CD4-positive, alpha-beta memory T cell (primary cell): ENCODE measurements at regions not wholly inside any gene's neighbourhood (a gene's known extent, or its start where the extent isn't known, plus 50 kb on each side); places are given as distances from the start of the nearest gene placed in this dataset.

ENCODE experiments used
- CTCF ChIA-PET: fragments of 350-600 bp; sonication (Branson Sonifier 250); formaldehyde crosslinking; loops from one replicate; lab custom pipeline; 2021; ENCODE audit warnings: inconsistent platforms; ENCODE audit not compliant: partially characterized antibody; lab: Charles Lee
- POLR2A ChIA-PET: fragments of 350-600 bp; sonication (Branson Sonifier 250); formaldehyde crosslinking; loops from one replicate; lab custom pipeline; 2021; ENCODE audit not compliant: partially characterized antibody; lab: Charles Lee
- DNase-seq, 5 donors: peaks; one replicate each; pipeline versions ENCODE4 v3.0.0 to v3.0.0-alpha.2; 2020 to 2022; ENCODE audit warnings: mixed read lengths in 1 of 5
- H3K27ac ChIP-seq: one replicate; pipeline ENCODE4 v1.7.0; 2013; ENCODE audit warnings: low read depth, low read length
- H3K27me3 ChIP-seq: 2 replicates; pipeline ENCODE4 v1.7.0; 2013; ENCODE audit warnings: mild to moderate bottlenecking, low read length, moderate library complexity; ENCODE audit not compliant: insufficient read depth
- H3K36me3 ChIP-seq: 2 replicates; pipeline ENCODE4 v1.7.0; 2013; ENCODE audit warnings: mild to moderate bottlenecking, low read length, moderate library complexity; ENCODE audit not compliant: insufficient read depth
- H3K4me1 ChIP-seq: 2 replicates; pipeline ENCODE4 v1.7.0; 2013; ENCODE audit warnings: mild to moderate bottlenecking, low read length, moderate library complexity; ENCODE audit not compliant: insufficient read depth
- H3K4me3 ChIP-seq, 2 donors: one replicate each; pipeline ENCODE4 v1.7.0; 2013; ENCODE audit warnings: low read length in 2 of 2, mild to moderate bottlenecking in 1 of 2
- H3K9me3 ChIP-seq, 2 donors: one replicate each; pipeline ENCODE4 v1.7.0; 2013; ENCODE audit warnings: low read length in 2 of 2, control low read depth in 1 of 2; ENCODE audit not compliant: control insufficient read depth in 1 of 2
- H3K27ac Mint-ChIP-seq, 7 donors: one replicate each; pipeline ENCODE4 v1.8.0; 2020 to 2021; ENCODE audit warnings: mixed read lengths in 7 of 7, mild to moderate bottlenecking in 6 of 7, inconsistent platforms in 3 of 7, moderate library complexity in 3 of 7
- H3K27me3 Mint-ChIP-seq, 2 donors: one replicate each; pipeline ENCODE4 v1.8.0; 2020 to 2021; ENCODE audit warnings: mixed read lengths in 2 of 2
- H3K36me3 Mint-ChIP-seq, 2 donors: one replicate each; pipeline ENCODE4 v1.8.0; 2020 to 2021; ENCODE audit warnings: mixed read lengths in 2 of 2, inconsistent platforms in 1 of 2, mild to moderate bottlenecking in 1 of 2
- H3K4me1 Mint-ChIP-seq, 4 donors: one replicate each; pipeline ENCODE4 v1.8.0; 2020 to 2021; ENCODE audit warnings: mixed read lengths in 4 of 4, mild to moderate bottlenecking in 1 of 4
- H3K4me3 Mint-ChIP-seq, 8 donors: one replicate each; pipeline ENCODE4 v1.8.0; 2020 to 2021; ENCODE audit warnings: mixed read lengths in 8 of 8, mild to moderate bottlenecking in 7 of 8, moderate library complexity in 6 of 8, inconsistent platforms in 3 of 8
- H3K9me3 Mint-ChIP-seq, 8 donors: one replicate each; pipeline ENCODE4 v1.8.0; 2020 to 2021; ENCODE audit warnings: mixed read lengths in 8 of 8, mild to moderate bottlenecking in 5 of 8, inconsistent platforms in 3 of 8, moderate library complexity in 1 of 8
- intact Hi-C: fragments of 100-400 bp; cut with micrococcal nuclease; formaldehyde crosslinking; loops from one replicate; pipeline ENCODE4 v1.15.1; 2023

DNA sequence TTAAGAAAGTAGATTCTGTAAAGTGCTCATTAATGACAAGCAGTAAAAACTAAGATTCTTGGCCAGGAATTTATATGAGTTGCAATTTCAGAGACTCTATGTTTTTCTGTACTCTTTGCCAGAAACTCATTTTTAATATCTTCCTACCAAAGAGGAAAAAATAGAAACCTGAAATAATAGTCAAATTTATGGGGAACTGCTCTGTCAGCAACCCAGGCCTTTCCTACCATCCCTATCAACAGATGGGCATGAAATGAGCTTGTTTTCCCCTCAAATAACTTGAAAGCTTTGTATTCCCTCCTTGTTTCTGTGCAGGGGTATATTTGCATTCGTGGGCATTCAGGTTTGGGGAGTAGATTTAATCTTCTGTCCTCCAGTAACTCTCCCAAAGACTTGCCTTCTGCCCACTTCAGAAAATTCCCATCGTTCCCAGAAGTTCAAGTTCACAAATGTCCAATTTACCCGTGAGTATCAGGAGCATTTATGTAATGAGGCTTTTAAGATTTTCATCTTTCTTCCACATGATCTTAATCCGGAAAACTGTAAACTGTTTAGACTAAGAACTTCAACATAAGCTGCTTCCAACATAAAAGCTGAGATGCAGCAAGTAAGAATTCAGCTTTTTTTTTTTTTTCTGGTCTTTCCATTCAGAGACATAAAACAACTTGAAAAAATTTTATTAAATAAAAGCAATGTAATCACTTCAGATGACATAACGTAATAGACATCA, 363.1 kb downstream of the EFNB2 start:
- no peak overlapping the region for H3K4me3 ChIP-seq
- H3K27ac Mint-ChIP-seq, result no peak overlapping the region
- no peak overlapping the region for H3K27ac ChIP-seq
- intact Hi-C loops, result no loop called here
- H3K9me3 ChIP-seq, result no peaks in the 10 kb centered on the region
- H3K9me3 Mint-ChIP-seq, result peaks cover 0 to 3% (median 0%) of the 10 kb centered on the region in 8 donors
- CTCF ChIA-PET, result no interaction called here
- no peak overlapping the region for H3K4me3 Mint-ChIP-seq
- H3K36me3 ChIP-seq, result no peaks in the 10 kb centered on the region
- POLR2A ChIA-PET, result no interaction called here
- no peaks in the 10 kb centered on the region for H3K4me1 Mint-ChIP-seq
- H3K27me3 ChIP-seq, result no peaks in the 10 kb centered on the region
- no peak for DNase-seq
- H3K36me3 Mint-ChIP-seq, result no peaks in the 10 kb centered on the region
- H3K27me3 Mint-ChIP-seq, result no peaks in the 10 kb centered on the region
- H3K4me1 ChIP-seq, result no peaks in the 10 kb centered on the region

DNA sequence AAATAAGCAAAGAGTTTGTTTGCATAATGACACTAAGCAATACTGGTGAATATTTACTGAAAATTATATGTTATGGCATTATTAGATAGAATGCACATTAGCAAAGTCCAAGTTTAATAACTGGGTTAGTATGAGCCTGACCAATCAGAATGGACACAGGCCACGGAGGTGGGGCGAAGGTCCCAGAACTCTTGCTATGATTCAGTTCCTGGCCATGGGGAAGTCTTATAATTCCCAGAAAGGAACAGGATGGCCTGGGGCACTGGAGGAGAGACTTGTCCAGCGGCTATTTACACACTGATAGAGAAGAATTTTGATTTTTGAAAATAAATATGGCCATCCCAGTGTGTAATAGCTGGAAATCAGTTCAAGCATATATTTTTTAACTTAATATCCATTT, 372.0 kb downstream of the EFNB2 start:
- POLR2A ChIA-PET, result no interaction called here
- H3K4me1 ChIP-seq, result no peaks in the 10 kb centered on the region

DNA sequence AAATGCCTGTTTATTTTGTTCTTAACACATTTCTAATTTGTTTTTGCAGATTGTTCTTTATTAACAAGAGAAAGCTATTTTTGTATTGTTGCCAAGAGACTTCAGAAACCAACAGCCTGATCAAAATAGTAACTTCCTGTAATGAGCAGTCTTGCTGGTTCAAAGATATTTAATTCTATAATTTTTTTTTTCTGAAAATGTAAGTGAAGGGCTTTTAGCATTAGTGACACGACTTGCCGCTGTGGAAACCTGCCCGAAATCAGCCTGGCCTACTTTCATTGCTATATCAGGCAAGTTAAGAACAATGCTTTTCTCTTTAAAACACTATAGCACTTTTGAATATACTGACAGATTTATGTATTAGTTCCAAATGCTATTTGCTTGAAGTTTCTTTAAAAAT, 374.3 kb downstream of the EFNB2 start:
- Mint-ChIP-seq H3K4me3 (no peak overlapping the region), H3K9me3 (peaks cover 0 to 2% (median 0%) of the 10 kb centered on the region in 8 donors), H3K36me3 (no peaks in the 10 kb centered on the region), H3K27ac (no peak overlapping the region), H3K4me1 (no peaks in the 10 kb centered on the region), H3K27me3 (no peaks in the 10 kb centered on the region)
- Histone ChIP-seq H3K27me3 (no peaks in the 10 kb centered on the region), H3K4me3 (no peak overlapping the region), H3K27ac (no peak overlapping the region), H3K36me3 (no peaks in the 10 kb centered on the region), H3K9me3 (peaks cover 0 to 4% of the 10 kb centered on the region in 2 donors), H3K4me1 (no peaks in the 10 kb centered on the region)
- intact Hi-C loops, result no loop called here
- ChIA-PET CTCF (no interaction called here), POLR2A (no interaction called here)
- no peak for DNase-seq

More for the DNA sequence above, 372.0 kb downstream of the EFNB2 start:
- Histone ChIP-seq H3K27me3 (no peaks in the 10 kb centered on the region), H3K4me3 (no peak overlapping the region), H3K36me3 (no peaks in the 10 kb centered on the region), H3K27ac (no peak overlapping the region), H3K9me3 (peaks cover 0 to 4% of the 10 kb centered on the region in 2 donors)
- Mint-ChIP-seq H3K27me3 (no peaks in the 10 kb centered on the region), H3K27ac (no peak overlapping the region), H3K36me3 (no peaks in the 10 kb centered on the region), H3K4me1 (no peaks in the 10 kb centered on the region), H3K4me3 (no peak overlapping the region), H3K9me3 (peaks cover 0 to 3% (median 0%) of the 10 kb centered on the region in 8 donors)
- CTCF ChIA-PET, result no interaction called here
- DNase-seq, result no peak
- intact Hi-C loops, result no loop called here

- no peaks in the 10 kb centered on the region for H3K36me3 Mint-ChIP-seq
- no peaks in the 10 kb centered on the region for H3K36me3 ChIP-seq
- H3K4me3 Mint-ChIP-seq, result no peak overlapping the region
- H3K27me3 Mint-ChIP-seq, result no peaks in the 10 kb centered on the region
- no peak overlapping the region for H3K4me3 ChIP-seq
- H3K27ac ChIP-seq, result no peak overlapping the region
- peaks cover 0 to 4% of the 10 kb centered on the region in 2 donors for H3K9me3 ChIP-seq
- DNase-seq, result no peak
- no peaks in the 10 kb centered on the region for H3K27me3 ChIP-seq
- ChIA-PET CTCF (interaction anchor here (0.8 kb wide), 1 partner anchor 10 kb away, joined by 3 read pairs; no protein-coding TSS in a partner anchor), POLR2A (no interaction called here)
- H3K4me1 Mint-ChIP-seq, result no peaks in the 10 kb centered on the region
- H3K4me1 ChIP-seq, result no peaks in the 10 kb centered on the region
- H3K9me3 Mint-ChIP-seq, result no peaks in the 10 kb centered on the region
- intact Hi-C loops, result no loop called here
- H3K27ac Mint-ChIP-seq, result no peak overlapping the region
Measured at GRCh38 chr13:106159295-106160195, 375.9 kb downstream of the EFNB2 start.

GRCh38 chr13:106156468-106156867, 379.0 kb downstream of the EFNB2 start:
- Mint-ChIP-seq H3K9me3 (no peaks in the 10 kb centered on the region), H3K36me3 (no peaks in the 10 kb centered on the region), H3K4me3 (no peak overlapping the region), H3K27ac (no peak overlapping the region), H3K4me1 (no peaks in the 10 kb centered on the region), H3K27me3 (no peaks in the 10 kb centered on the region)
- Histone ChIP-seq H3K27me3 (no peaks in the 10 kb centered on the region), H3K4me1 (no peaks in the 10 kb centered on the region), H3K27ac (no peak overlapping the region), H3K36me3 (no peaks in the 10 kb centered on the region), H3K4me3 (no peak overlapping the region), H3K9me3 (no peaks in the 10 kb centered on the region)
- ChIA-PET CTCF (no interaction called here), POLR2A (no interaction called here)
- intact Hi-C loops, result no loop called here
- DNase-seq, result no peak

DNA sequence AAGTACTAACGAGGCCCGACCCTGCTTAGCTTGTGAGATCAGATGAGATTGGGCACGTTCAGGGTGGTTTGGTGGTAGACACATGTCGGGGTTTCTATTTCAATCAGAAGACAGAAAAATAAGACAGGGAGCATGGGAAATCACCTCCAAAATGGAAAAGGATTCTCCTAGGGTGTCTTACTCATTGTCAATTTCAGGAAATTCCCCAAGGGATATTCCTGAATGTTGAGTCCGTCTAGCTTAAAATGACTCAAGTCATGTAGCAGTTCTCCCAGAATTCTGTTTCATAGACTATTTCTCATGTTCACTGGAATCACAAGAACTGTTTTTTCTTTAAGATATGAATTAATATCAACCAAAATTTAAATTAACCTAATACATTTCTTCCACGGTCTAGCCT, 380.1 kb downstream of the EFNB2 start:
- H3K4me1 Mint-ChIP-seq, result no peaks in the 10 kb centered on the region
- intact Hi-C loops, result no loop called here
- POLR2A ChIA-PET, result no interaction called here
- H3K27me3 ChIP-seq, result no peaks in the 10 kb centered on the region
- no peaks in the 10 kb centered on the region for H3K4me1 ChIP-seq
- CTCF ChIA-PET, result no interaction called here
- H3K27me3 Mint-ChIP-seq, result no peaks in the 10 kb centered on the region
- H3K27ac ChIP-seq, result no peak overlapping the region
- H3K36me3 Mint-ChIP-seq, result no peaks in the 10 kb centered on the region
- H3K36me3 ChIP-seq, result no peaks in the 10 kb centered on the region
- H3K27ac Mint-ChIP-seq, result no peak overlapping the region
- no peak overlapping the region for H3K4me3 ChIP-seq
- no peak for DNase-seq
- H3K9me3 ChIP-seq, result no peaks in the 10 kb centered on the region
- no peak overlapping the region for H3K4me3 Mint-ChIP-seq
- no peaks in the 10 kb centered on the region for H3K9me3 Mint-ChIP-seq

DNA sequence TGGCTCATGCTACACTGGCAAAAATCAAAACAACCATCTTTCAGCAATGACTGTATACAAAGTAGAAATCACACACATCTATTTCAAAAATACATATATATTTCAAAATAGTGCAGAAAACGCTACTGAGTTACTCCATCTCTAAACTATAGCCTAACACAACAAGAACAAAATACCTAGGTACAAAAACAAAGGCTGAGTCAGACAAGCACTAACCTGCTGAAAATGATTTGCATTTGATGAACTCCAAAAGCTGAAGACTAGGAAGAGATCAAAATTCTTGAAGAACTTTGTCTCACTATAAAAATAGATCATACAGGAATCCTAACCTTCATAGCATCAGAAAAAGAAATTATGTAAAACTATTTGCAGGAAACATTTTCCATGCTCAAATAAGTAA, 381.6 kb downstream of the EFNB2 start:
- intact Hi-C loops, result no loop called here
- Mint-ChIP-seq H3K4me1 (no peaks in the 10 kb centered on the region), H3K36me3 (no peaks in the 10 kb centered on the region), H3K9me3 (no peaks in the 10 kb centered on the region), H3K27me3 (no peaks in the 10 kb centered on the region), H3K4me3 (no peak overlapping the region), H3K27ac (no peak overlapping the region)
- no peaks in the 10 kb centered on the region for H3K9me3 ChIP-seq
- H3K4me3 ChIP-seq, result no peak overlapping the region
- ChIA-PET CTCF (no interaction called here), POLR2A (no interaction called here)
- H3K27ac ChIP-seq, result no peak overlapping the region
- no peaks in the 10 kb centered on the region for H3K36me3 ChIP-seq
- H3K27me3 ChIP-seq, result no peaks in the 10 kb centered on the region
- DNase-seq, result no peak
- no peaks in the 10 kb centered on the region for H3K4me1 ChIP-seq
